Right lobe of liver (tissue), 6 donors: ENCODE measurements at regions not wholly inside any gene's neighbourhood (a gene's known extent, or its start where the extent isn't known, plus 50 kb on each side); places are given as distances from the start of the nearest gene placed in this dataset.

ENCODE experiments used
- ATAC-seq, 4 donors: fragments of 200-7000 bp; cut with Tn5 transposase; one replicate each; pipeline ENCODE4 v1.9.1; 2020; ENCODE audit warnings: mild to moderate bottlenecking in 4 of 4, moderate library complexity in 4 of 4
- DNase-seq, 3 donors: peaks; one replicate each; pipeline ENCODE4 v3.0.0-alpha.2; 2020
- H3K27ac ChIP-seq, 3 donors: fragments of 200-600 bp; one replicate each; pipeline ENCODE4 v1.8.0; 2022
- H3K27me3 ChIP-seq, 2 donors: fragments of 200-600 bp; one replicate each; pipeline ENCODE4 v1.8.0; 2022
- H3K36me3 ChIP-seq, 4 donors: fragments of 200-600 bp; sonication (generic) in 1 of 4; one replicate each; pipeline versions ENCODE4 v1.5.1 to v1.8.0; 2017 to 2022; ENCODE audit warnings: control low read depth in 1 of 4
- H3K4me1 ChIP-seq, 4 donors: fragments of 200-600 bp; sonication (generic) in 1 of 4; one replicate each; pipeline versions ENCODE4 v1.5.1 to v1.8.0; 2017 to 2022; ENCODE audit warnings: control low read depth in 1 of 4
- H3K4me3 ChIP-seq, 3 donors: fragments of 200-600 bp; one replicate each; pipeline ENCODE4 v1.8.0; 2022
- H3K9me3 ChIP-seq, 4 donors: fragments of 200-600 bp; sonication (generic) in 1 of 4; one replicate each; pipeline versions ENCODE4 v1.5.1 to v1.8.0; 2017 to 2022; ENCODE audit warnings: control low read depth in 1 of 4
- POLR2A ChIP-seq: fragments of 450-650 bp; IDR thresholded peaks from one replicate; pipeline ENCODE4 v1.6.1; 2017; ENCODE audit warnings: antibody characterized with exemption, mild to moderate bottlenecking
- WGBS: methylation state at CpG from one replicate; pipeline ENCODE4 v1.1.6; 2018; ENCODE audit warnings: low coverage, low lambda C conversion rate; ENCODE audit not compliant: insufficient coverage; ENCODE audit errors: missing lambda C conversion rate; 5-methylcytosine and 5-hydroxymethylcytosine counted together
- intact Hi-C, 2 donors: fragments of 100-400 bp; cut with DNase I; formaldehyde crosslinking; loops; one replicate each; pipeline versions ENCODE4 v1.11.2 to v1.14.1; 2022
- TF ChIP-seq, protein P1 (sequence below), 4 donors: fragments of 200-600 bp in 3 of 4; fragments of 450-650 bp in 1 of 4; IDR thresholded peaks; one replicate each; pipeline versions ENCODE4 v1.5.1 to v1.8.0; 2016 to 2022; ENCODE audit warnings: antibody characterized with exemption in 4 of 4, mild to moderate bottlenecking in 2 of 4
- donor health status: DM: no; HTN: yes; CAD: no.
- donor health status: DM: no; HTN: no; CAD: no.
- donor health status: DM: no; HTN: no; CAD: no.
- donor health status: DM: no; HTN: yes; CAD: no.
- donor health status: DM: no; HTN: yes; CAD: no.

DNA sequence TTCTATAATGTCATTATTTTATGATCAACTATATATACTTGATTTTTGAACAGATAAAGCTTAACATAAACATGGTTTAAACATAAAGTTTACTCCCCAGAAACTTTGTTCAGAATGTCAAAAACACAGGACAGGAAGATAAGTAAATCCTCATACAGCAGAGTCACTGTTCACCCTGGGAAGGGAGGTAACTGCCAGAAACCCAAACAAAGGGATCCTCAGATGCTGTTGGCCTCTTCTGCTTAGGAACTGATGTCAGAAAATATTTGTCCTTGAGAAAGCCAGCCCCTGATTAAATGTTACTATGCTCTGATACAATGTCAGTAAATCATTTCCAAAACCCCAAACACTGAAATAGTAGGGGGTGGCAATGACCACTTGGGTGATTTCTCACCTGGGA lies 185.3 kb downstream of the TJP1 start:
- Histone ChIP-seq H3K36me3 (no peaks in the 10 kb centered on the region), H3K9me3 (no peaks in the 10 kb centered on the region), H3K4me1 (no peaks in the 10 kb centered on the region), H3K4me3 (no peak overlapping the region), H3K27ac (no peak overlapping the region), H3K27me3 (no peaks in the 10 kb centered on the region)
- TF ChIP-seq, protein P1, sequence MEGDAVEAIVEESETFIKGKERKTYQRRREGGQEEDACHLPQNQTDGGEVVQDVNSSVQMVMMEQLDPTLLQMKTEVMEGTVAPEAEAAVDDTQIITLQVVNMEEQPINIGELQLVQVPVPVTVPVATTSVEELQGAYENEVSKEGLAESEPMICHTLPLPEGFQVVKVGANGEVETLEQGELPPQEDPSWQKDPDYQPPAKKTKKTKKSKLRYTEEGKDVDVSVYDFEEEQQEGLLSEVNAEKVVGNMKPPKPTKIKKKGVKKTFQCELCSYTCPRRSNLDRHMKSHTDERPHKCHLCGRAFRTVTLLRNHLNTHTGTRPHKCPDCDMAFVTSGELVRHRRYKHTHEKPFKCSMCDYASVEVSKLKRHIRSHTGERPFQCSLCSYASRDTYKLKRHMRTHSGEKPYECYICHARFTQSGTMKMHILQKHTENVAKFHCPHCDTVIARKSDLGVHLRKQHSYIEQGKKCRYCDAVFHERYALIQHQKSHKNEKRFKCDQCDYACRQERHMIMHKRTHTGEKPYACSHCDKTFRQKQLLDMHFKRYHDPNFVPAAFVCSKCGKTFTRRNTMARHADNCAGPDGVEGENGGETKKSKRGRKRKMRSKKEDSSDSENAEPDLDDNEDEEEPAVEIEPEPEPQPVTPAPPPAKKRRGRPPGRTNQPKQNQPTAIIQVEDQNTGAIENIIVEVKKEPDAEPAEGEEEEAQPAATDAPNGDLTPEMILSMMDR (IDR thresholded peaks at IDR 0.05) = no peak
- no peak for TF ChIP-seq POLR2A
- intact Hi-C loops = no loop called here
- ATAC-seq (no peak), DNase-seq (no peak)

DNA sequence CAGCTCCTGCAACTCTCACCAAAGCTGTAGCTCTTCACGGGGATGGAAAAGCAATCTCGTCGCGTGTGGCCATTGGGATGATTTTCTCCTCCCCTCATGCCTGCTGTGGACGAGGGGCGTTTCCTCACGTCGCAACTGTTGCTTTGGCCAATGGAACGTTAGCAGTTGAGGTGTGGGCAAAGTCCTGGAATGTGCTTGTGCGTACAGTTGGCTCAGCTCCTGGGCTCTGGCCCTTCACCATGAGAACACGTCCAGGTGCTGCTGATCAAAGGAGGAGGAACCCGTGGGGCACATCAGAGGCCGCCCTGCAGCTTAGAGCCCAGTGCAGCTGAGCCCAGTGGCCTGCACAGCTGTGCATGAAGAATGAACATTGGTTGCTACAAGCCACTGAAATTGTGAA lies 186.1 kb downstream of the TJP1 start:
- WGBS = 30% methylated on average over 3 of the region's 13 CpGs
- H3K4me1 ChIP-seq = no peaks in the 10 kb centered on the region
- ATAC-seq = peak; percentile 43 to 64 (median 54)
- TF ChIP-seq, protein P1 (IDR thresholded peaks at IDR 0.05) = no peak
- TF ChIP-seq POLR2A = no peak
- H3K27me3 ChIP-seq = no peaks in the 10 kb centered on the region
- no peak overlapping the region for H3K4me3 ChIP-seq
- H3K27ac ChIP-seq = no peak overlapping the region
- no peaks in the 10 kb centered on the region for H3K9me3 ChIP-seq
- no peaks in the 10 kb centered on the region for H3K36me3 ChIP-seq
- no peak for DNase-seq
- intact Hi-C loops = no loop called here

DNA sequence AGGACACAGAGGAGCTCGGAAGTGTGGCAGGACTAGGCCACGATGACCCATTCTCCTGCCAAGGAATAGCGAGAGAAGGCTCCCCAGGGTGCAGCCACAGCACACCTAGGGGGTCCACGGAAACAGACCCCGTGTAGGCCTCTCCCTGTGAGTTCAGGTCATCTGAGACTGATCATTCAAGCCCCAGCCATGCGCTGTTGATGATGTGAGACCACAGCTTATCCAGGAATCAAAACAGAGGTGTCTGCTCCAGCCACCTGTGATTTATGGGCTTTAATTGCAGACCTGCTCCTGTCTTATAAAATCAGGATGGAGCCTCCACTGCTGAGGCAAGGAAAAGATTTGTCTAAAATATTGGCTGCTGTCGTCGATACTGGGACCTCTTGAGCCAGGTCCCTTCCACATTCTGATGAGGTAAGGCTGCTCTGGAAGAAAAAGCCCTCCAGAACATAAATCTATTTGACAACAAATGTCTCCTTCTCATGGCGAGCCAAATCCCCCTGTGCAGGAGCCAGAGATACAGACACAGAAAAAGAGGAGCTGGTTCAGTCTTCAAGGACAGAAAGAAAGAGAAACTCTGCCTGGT lies 186.7 kb downstream of the TJP1 start:
- Histone ChIP-seq H3K4me3 (no peak overlapping the region), H3K27ac (no peak overlapping the region), H3K36me3 (no peaks in the 10 kb centered on the region), H3K27me3 (no peaks in the 10 kb centered on the region), H3K4me1 (no peaks in the 10 kb centered on the region), H3K9me3 (no peaks in the 10 kb centered on the region)
- intact Hi-C loops = no loop called here
- 93% methylated on average over 2 of the region's 9 CpGs for WGBS
- ATAC-seq (no peak), DNase-seq (no peak)
- TF ChIP-seq POLR2A = no peak
- TF ChIP-seq, protein P1 (IDR thresholded peaks at IDR 0.05) = no peak

DNA sequence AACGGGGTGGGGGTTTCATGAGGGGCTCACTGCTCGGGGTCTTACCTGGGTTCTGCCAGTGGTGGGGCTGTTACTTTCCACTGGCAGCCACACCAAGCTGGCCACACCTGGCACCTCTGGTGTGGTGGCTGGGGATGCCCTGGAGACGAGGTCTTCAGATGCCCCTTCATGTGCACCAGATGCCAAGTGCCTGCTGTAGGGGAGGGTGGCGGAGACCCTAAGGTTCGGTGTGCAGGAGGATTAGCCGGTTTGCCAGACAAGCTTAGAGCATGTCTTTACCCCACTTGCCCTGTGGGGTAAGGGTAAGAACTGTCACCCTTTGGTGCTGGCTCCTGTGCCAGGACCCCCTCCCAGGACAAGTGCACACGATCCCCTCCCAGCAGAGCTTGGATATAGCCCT lies 188.3 kb downstream of the TJP1 start:
- WGBS = 73% methylated on average over 2 of the region's 7 CpGs
- Histone ChIP-seq H3K9me3 (no peaks in the 10 kb centered on the region), H3K27me3 (no peaks in the 10 kb centered on the region), H3K4me1 (no peaks in the 10 kb centered on the region), H3K4me3 (no peak overlapping the region), H3K36me3 (no peaks in the 10 kb centered on the region), H3K27ac (no peak overlapping the region)
- DNase-seq (no peak), ATAC-seq (no peak)
- intact Hi-C loops = no loop called here
- TF ChIP-seq, protein P1 (IDR thresholded peaks at IDR 0.05) = no peak
- no peak for TF ChIP-seq POLR2A
